NB4 (cell line): ENCODE measurements at regions not wholly inside any gene's neighbourhood (a gene's known extent, or its start where the extent isn't known, plus 50 kb on each side); places are given as distances from the start of the nearest gene placed in this dataset.

Source experiments
- CTCF ChIP-seq: IDR thresholded peaks from one replicate; pipeline ENCODE4 v1.5.1; 2012; ENCODE audit warnings: low read depth, low read length
- MAX ChIP-seq: IDR thresholded peaks from 2 replicates; pipeline ENCODE4 v1.6.1; 2011; ENCODE audit warnings: low read depth, low read length
- POLR2A ChIP-seq: IDR thresholded peaks from 2 replicates; pipeline ENCODE4 v1.6.1; 2011; ENCODE audit warnings: mild to moderate bottlenecking; ENCODE audit not compliant: insufficient read length; ENCODE audit errors: extremely low read depth

GRCh38 chr13:99030326-99030725 is 52.5 kb upstream of the DOCK9 start:
- TF ChIP-seq CTCF: no peak
- no peak for TF ChIP-seq MAX
- no peak for TF ChIP-seq POLR2A
